Peyer's patch (tissue), 4 donors: ENCODE measurements at regions not wholly inside any gene's neighbourhood (a gene's known extent, or its start where the extent isn't known, plus 50 kb on each side); places are given as distances from the start of the nearest gene placed in this dataset.

Experiments
- DNase-seq, 3 donors: peaks; one replicate each; pipeline ENCODE4 v3.0.0-alpha.2; 2017 to 2019
- H3K27ac ChIP-seq, 4 donors: fragments of 200-600 bp; sonication (generic); one replicate each; pipeline ENCODE4 v1.5.1; 2016 to 2019
- H3K27me3 ChIP-seq, 2 donors: fragments of 200-600 bp; sonication (generic); one replicate each; pipeline ENCODE4 v1.5.1; 2019
- H3K36me3 ChIP-seq, 3 donors: fragments of 200-600 bp; sonication (generic); one replicate each; pipeline ENCODE4 v1.5.1; 2016 to 2019
- H3K4me1 ChIP-seq, 4 donors: fragments of 200-600 bp; sonication (generic); one replicate each; pipeline ENCODE4 v1.5.1; 2016 to 2019
- H3K4me3 ChIP-seq, 4 donors: fragments of 200-600 bp; sonication (generic); 1 replicate in 3 of 4; 2 replicates in 1 of 4; pipeline ENCODE4 v1.5.1; 2016 to 2019; ENCODE audit warnings: mild to moderate bottlenecking in 1 of 4
- H3K9me3 ChIP-seq, 4 donors: fragments of 200-600 bp; sonication (generic); one replicate each; pipeline ENCODE4 v1.5.1; 2016 to 2019; ENCODE audit warnings: mild to moderate bottlenecking in 1 of 4
- POLR2A ChIP-seq, 2 donors: fragments of 450-650 bp; IDR thresholded peaks; one replicate each; pipeline ENCODE4 v1.5.1; 2017; ENCODE audit warnings: antibody characterized with exemption in 2 of 2, mild to moderate bottlenecking in 2 of 2, moderate library complexity in 2 of 2
- TF ChIP-seq, protein P1 (sequence below), 6 experiments: fragments of 450-650 bp in 4 of 6; fragments of 200-600 bp in 2 of 6; sonication (generic) in 1 of 6; IDR thresholded peaks; one replicate each; pipeline ENCODE4 v1.5.1; 2017 to 2019; ENCODE audit warnings: antibody characterized with exemption in 6 of 6, mild to moderate bottlenecking in 3 of 6, moderate library complexity in 1 of 6

DNA sequence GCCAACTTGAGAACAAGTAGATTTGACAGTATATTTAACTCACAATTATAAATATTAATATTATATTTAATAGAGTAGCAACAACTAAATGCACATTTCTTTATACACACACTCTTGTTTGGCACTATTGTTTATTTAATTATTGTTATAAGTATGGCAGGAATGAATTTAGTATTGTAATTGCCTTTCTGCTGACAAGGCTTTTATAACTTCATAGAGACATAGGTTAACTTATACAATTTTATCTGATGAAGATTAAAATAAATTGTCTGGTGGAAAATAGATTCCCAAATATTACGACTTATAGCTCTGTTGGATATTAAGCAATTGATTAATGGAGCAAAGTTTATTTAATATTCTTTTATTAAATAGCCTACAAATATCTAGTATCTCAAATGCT, 347.9 kb upstream of the CDH19 start:
- DNase-seq = no peak
- TF ChIP-seq POLR2A (IDR thresholded peaks at IDR 0.05) = no peak
- TF ChIP-seq, protein P1, sequence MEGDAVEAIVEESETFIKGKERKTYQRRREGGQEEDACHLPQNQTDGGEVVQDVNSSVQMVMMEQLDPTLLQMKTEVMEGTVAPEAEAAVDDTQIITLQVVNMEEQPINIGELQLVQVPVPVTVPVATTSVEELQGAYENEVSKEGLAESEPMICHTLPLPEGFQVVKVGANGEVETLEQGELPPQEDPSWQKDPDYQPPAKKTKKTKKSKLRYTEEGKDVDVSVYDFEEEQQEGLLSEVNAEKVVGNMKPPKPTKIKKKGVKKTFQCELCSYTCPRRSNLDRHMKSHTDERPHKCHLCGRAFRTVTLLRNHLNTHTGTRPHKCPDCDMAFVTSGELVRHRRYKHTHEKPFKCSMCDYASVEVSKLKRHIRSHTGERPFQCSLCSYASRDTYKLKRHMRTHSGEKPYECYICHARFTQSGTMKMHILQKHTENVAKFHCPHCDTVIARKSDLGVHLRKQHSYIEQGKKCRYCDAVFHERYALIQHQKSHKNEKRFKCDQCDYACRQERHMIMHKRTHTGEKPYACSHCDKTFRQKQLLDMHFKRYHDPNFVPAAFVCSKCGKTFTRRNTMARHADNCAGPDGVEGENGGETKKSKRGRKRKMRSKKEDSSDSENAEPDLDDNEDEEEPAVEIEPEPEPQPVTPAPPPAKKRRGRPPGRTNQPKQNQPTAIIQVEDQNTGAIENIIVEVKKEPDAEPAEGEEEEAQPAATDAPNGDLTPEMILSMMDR (IDR thresholded peaks at IDR 0.05) = no peak
- Histone ChIP-seq H3K27ac (no peak overlapping the region), H3K4me1 (no peaks in the 10 kb centered on the region), H3K27me3 (no peaks in the 10 kb centered on the region), H3K9me3 (no peaks in the 10 kb centered on the region), H3K4me3 (no peak overlapping the region), H3K36me3 (no peaks in the 10 kb centered on the region)

DNA sequence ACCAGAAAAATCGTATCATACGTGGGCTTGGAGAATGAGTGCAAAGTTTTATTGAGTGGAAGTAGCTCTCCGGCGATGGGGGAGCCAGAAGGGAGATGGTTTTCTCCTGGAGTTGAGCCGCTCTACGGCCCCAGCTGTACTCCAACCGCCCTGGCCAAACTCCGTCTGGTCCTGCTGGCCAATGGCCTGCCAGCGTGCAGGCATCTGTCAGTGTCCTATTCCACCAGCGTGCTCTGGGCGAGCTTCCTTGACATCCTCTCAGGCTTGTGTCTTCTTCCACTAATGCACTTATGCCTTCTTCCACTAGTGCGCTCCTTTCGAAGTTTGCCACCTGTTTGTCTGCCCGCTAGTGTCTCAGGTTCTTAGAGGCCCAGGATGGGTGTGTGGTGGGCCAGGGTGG, 345.5 kb upstream of the CDH19 start:
- Histone ChIP-seq H3K9me3 (no peaks in the 10 kb centered on the region), H3K27me3 (no peaks in the 10 kb centered on the region), H3K4me3 (no peak overlapping the region), H3K36me3 (no peaks in the 10 kb centered on the region), H3K4me1 (no peaks in the 10 kb centered on the region), H3K27ac (no peak overlapping the region)
- TF ChIP-seq, protein P1 (IDR thresholded peaks at IDR 0.05) = no peak
- TF ChIP-seq POLR2A (IDR thresholded peaks at IDR 0.05) = no peak
- no peak for DNase-seq

- H3K4me1 ChIP-seq = no peaks in the 10 kb centered on the region
- no peaks in the 10 kb centered on the region for H3K27me3 ChIP-seq
- H3K36me3 ChIP-seq = no peaks in the 10 kb centered on the region
- TF ChIP-seq, protein P1 (IDR thresholded peaks at IDR 0.05) = no peak
- no peak for TF ChIP-seq POLR2A (IDR thresholded peaks at IDR 0.05)
- no peak overlapping the region for H3K4me3 ChIP-seq
- no peak overlapping the region for H3K27ac ChIP-seq
- DNase-seq = no peak
- H3K9me3 ChIP-seq = no peaks in the 10 kb centered on the region
Measured at GRCh38 chr18:66937546-66937945, 333.7 kb upstream of the CDH19 start.

- TF ChIP-seq, protein P1 (IDR thresholded peaks at IDR 0.05) = no peak
- no peak for TF ChIP-seq POLR2A (IDR thresholded peaks at IDR 0.05)
- H3K27ac ChIP-seq = no peak overlapping the region
Measured at GRCh38 chr18:66931010-66931409, 327.1 kb upstream of the CDH19 start.

DNA sequence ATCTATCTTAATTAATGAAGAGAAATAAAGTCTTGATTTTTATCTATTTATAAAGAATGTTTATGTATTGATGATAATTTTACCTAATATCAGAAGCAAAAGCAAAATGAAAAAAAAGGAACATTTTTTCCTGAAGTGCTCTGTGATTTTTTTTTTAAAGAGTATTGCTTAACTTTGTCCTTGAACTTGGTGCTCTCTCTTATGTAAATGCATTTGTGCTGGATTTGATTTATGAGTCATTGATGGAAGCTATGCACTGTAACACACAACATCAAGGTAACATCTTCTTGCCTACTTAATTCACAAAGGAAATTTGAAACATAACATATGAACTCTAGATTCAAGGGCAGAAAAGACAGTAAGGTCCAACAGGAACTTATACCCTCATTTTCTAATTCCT, 312.9 kb upstream of the CDH19 start:
- H3K27ac ChIP-seq = no peak overlapping the region
- H3K9me3 ChIP-seq = no peaks in the 10 kb centered on the region
- no peaks in the 10 kb centered on the region for H3K4me1 ChIP-seq
- TF ChIP-seq, protein P1 (IDR thresholded peaks at IDR 0.05) = no peak
- no peak for TF ChIP-seq POLR2A (IDR thresholded peaks at IDR 0.05)
- H3K4me3 ChIP-seq = no peak overlapping the region
- no peak for DNase-seq
- no peaks in the 10 kb centered on the region for H3K36me3 ChIP-seq
- H3K27me3 ChIP-seq = no peaks in the 10 kb centered on the region

More at GRCh38 chr18:66931010-66931409, 327.1 kb upstream of the CDH19 start:
- no peak for DNase-seq
- H3K4me1 ChIP-seq = no peaks in the 10 kb centered on the region
- no peaks in the 10 kb centered on the region for H3K36me3 ChIP-seq
- H3K27me3 ChIP-seq = no peaks in the 10 kb centered on the region
- H3K4me3 ChIP-seq = no peak overlapping the region
- no peaks in the 10 kb centered on the region for H3K9me3 ChIP-seq

- H3K9me3 ChIP-seq = no peaks in the 10 kb centered on the region
- no peak for TF ChIP-seq POLR2A (IDR thresholded peaks at IDR 0.05)
- TF ChIP-seq, protein P1 (IDR thresholded peaks at IDR 0.05) = no peak
- DNase-seq = no peak
- H3K4me3 ChIP-seq = no peak overlapping the region
- H3K27me3 ChIP-seq = no peaks in the 10 kb centered on the region
- H3K27ac ChIP-seq = no peak overlapping the region
- H3K4me1 ChIP-seq = no peaks in the 10 kb centered on the region
- H3K36me3 ChIP-seq = no peaks in the 10 kb centered on the region
Measured at GRCh38 chr18:66900837-66901236, 296.9 kb upstream of the CDH19 start.
